Stomach (tissue), 4 donors: ENCODE measurements at regions not wholly inside any gene's neighbourhood (a gene's known extent, or its start where the extent isn't known, plus 50 kb on each side); places are given as distances from the start of the nearest gene placed in this dataset.
"Not testable (repeated sequence)": the region's sequence is repeated elsewhere in the genome, so short reads cannot be mapped to it uniquely, and the experiment has no call there.

Experiments
- CTCF ChIP-seq, 7 experiments: fragments of 450-650 bp in 4 of 7; fragments of 200-600 bp in 3 of 7; sonication (generic) in 3 of 7; IDR thresholded peaks; one replicate each; pipeline ENCODE4 v1.5.1; 2016 to 2019; ENCODE audit warnings: antibody characterized with exemption in 7 of 7, control low read depth in 2 of 7, mild to moderate bottlenecking in 1 of 7
- EP300 ChIP-seq: sonication (generic); formaldehyde crosslinking; IDR thresholded peaks from one replicate; pipeline ENCODE4 v1.6.1; 2017; ENCODE audit warnings: antibody characterized with exemption
- POLR2A ChIP-seq, 4 donors: fragments of 450-650 bp; IDR thresholded peaks; one replicate each; pipeline ENCODE4 v1.6.1; 2016; ENCODE audit warnings: antibody characterized with exemption in 4 of 4, control low read depth in 2 of 4, mild to moderate bottlenecking in 1 of 4, moderate library complexity in 1 of 4
- POLR2AphosphoS5 ChIP-seq, 3 donors: sonication (generic); formaldehyde crosslinking; IDR thresholded peaks; one replicate each; pipeline ENCODE4 v1.6.1; 2016; ENCODE audit warnings: antibody characterized with exemption in 3 of 3

GRCh38 chr20:30579824-30580438 lies 677.5 kb upstream of the DEFB115 start:
- not testable (repeated sequence) for TF ChIP-seq POLR2AphosphoS5 (IDR thresholded peaks at IDR 0.05); CTCF (IDR thresholded peaks at IDR 0.05); POLR2A (IDR thresholded peaks at IDR 0.05); EP300
